Cardiac muscle cell (in vitro differentiated cells and primary cell): ENCODE measurements at regions not wholly inside any gene's neighbourhood (a gene's known extent, or its start where the extent isn't known, plus 50 kb on each side); places are given as distances from the start of the nearest gene placed in this dataset.

Source experiments
- DNase-seq, 2 donors: peaks; one replicate each; pipeline versions ENCODE4 v3.0.0 to v3.0.0-alpha.2; 2010 to 2017; ENCODE audit warnings: low read depth in 1 of 2, low spot score in 1 of 2
- H3K27ac ChIP-seq: fragments of 200-600 bp; sonication (generic); 2 replicates; pipeline ENCODE4 v1.5.1; 2016
- H3K27me3 ChIP-seq: fragments of 200-600 bp; sonication (generic); 2 replicates; pipeline ENCODE4 v1.6.0; 2016; ENCODE audit warnings: control low read depth
- H3K36me3 ChIP-seq: fragments of 200-600 bp; sonication (generic); 2 replicates; pipeline ENCODE4 v1.5.1; 2016; ENCODE audit warnings: control low read depth
- H3K4me1 ChIP-seq: fragments of 200-600 bp; sonication (generic); 2 replicates; pipeline ENCODE4 v1.8.1; 2017; ENCODE audit warnings: low read depth, mild to moderate bottlenecking, mixed run types
- H3K4me3 ChIP-seq: fragments of 200-600 bp; sonication (generic); 2 replicates; pipeline ENCODE4 v1.5.1; 2016; ENCODE audit warnings: mild to moderate bottlenecking
- H3K9me3 ChIP-seq: fragments of 200-600 bp; sonication (generic); 2 replicates; pipeline ENCODE4 v1.5.1; 2017; ENCODE audit warnings: low read depth, mild to moderate bottlenecking, control low read depth
- TF ChIP-seq, protein P1 (sequence below): IDR thresholded peaks from 2 replicates; pipeline ENCODE4 v1.5.1; 2012; ENCODE audit warnings: low read depth, mild to moderate bottlenecking, low read length

- DNase-seq = no peak
- Histone ChIP-seq H3K36me3 (no peaks in the 10 kb centered on the region), H3K9me3 (no peaks in the 10 kb centered on the region), H3K4me1 (no peaks in the 10 kb centered on the region), H3K27me3 (no peaks in the 10 kb centered on the region), H3K4me3 (no peak overlapping the region), H3K27ac (no peak overlapping the region)
- TF ChIP-seq, protein P1, sequence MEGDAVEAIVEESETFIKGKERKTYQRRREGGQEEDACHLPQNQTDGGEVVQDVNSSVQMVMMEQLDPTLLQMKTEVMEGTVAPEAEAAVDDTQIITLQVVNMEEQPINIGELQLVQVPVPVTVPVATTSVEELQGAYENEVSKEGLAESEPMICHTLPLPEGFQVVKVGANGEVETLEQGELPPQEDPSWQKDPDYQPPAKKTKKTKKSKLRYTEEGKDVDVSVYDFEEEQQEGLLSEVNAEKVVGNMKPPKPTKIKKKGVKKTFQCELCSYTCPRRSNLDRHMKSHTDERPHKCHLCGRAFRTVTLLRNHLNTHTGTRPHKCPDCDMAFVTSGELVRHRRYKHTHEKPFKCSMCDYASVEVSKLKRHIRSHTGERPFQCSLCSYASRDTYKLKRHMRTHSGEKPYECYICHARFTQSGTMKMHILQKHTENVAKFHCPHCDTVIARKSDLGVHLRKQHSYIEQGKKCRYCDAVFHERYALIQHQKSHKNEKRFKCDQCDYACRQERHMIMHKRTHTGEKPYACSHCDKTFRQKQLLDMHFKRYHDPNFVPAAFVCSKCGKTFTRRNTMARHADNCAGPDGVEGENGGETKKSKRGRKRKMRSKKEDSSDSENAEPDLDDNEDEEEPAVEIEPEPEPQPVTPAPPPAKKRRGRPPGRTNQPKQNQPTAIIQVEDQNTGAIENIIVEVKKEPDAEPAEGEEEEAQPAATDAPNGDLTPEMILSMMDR = no peak
Measured at GRCh38 chr12:89919241-89919906, 210.7 kb upstream of the ATP2B1 start.

DNA sequence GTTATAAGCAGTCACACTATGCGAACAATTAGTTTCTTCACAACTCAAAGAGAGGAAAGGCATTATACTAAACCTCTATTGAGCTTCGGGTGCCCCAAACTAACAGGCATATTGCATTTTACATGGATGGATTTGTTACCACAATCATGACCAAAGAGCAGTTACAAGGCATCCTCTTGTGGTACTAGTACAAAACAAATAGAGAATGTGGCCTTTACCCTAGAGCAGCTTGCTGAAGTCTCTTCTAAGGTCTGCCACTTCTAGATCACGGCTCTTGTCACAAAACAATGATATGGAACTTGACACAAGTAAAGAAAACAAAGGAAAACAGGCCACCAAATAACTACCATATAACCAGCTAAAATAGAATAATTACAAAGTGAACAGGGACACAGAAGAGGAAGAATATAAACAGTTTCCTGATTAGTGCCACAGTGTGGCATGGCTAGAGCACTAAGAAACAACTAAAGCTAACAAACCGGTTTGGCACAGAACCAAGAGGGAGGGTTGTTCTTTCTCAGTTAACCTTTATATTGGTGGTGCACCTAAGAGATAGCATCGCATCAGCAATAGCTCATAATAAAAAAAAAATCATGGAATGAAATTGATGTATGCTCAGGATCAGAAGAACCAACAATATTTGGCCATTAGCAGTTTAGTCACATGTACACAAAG is 209.7 kb upstream of the ATP2B1 start:
- no peaks in the 10 kb centered on the region for H3K36me3 ChIP-seq
- DNase-seq = no peak

GRCh38 chr12:89909753-89910152 is 201.1 kb upstream of the ATP2B1 start:
- TF ChIP-seq, protein P1 = no peak

More for the DNA sequence above, 209.7 kb upstream of the ATP2B1 start:
- Histone ChIP-seq H3K9me3 (no peaks in the 10 kb centered on the region), H3K4me3 (no peak overlapping the region), H3K27me3 (no peaks in the 10 kb centered on the region), H3K27ac (no peak overlapping the region), H3K4me1 (no peaks in the 10 kb centered on the region)
- TF ChIP-seq, protein P1 = no peak

GRCh38 chr12:89907659-89908058 is 199.0 kb upstream of the ATP2B1 start:
- Histone ChIP-seq H3K27ac (no peak overlapping the region), H3K36me3 (no peaks in the 10 kb centered on the region), H3K27me3 (no peaks in the 10 kb centered on the region), H3K9me3 (no peaks in the 10 kb centered on the region), H3K4me1 (no peaks in the 10 kb centered on the region), H3K4me3 (no peak overlapping the region)
- no peak for DNase-seq
- TF ChIP-seq, protein P1 = no peak

More at GRCh38 chr12:89909753-89910152, 201.1 kb upstream of the ATP2B1 start:
- Histone ChIP-seq H3K27me3 (no peaks in the 10 kb centered on the region), H3K4me1 (no peaks in the 10 kb centered on the region), H3K4me3 (no peak overlapping the region), H3K9me3 (no peaks in the 10 kb centered on the region), H3K27ac (no peak overlapping the region), H3K36me3 (no peaks in the 10 kb centered on the region)
- no peak for DNase-seq

DNA sequence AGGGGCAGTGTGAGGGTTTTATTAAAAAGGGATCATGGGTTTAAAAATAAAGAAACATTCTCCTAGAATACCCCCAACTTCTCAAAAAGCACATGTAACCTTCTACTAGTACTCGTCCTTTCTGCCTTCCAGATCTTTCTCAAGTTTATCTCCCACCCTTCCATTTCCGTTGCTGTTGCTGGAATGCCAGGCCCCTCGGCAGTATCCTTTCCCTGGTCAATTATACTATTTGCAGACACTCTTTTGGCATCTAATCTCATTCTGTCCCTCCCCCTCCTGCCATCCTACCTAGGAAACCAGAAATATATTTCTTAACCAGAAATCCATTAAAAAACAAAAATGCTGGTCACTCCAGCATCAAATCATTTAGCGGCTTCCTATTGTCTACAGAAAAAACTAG is 198.2 kb upstream of the ATP2B1 start:
- Histone ChIP-seq H3K27ac (no peak overlapping the region), H3K9me3 (no peaks in the 10 kb centered on the region), H3K4me3 (no peak overlapping the region), H3K4me1 (peaks cover 2% of the 10 kb centered on the region), H3K36me3 (no peaks in the 10 kb centered on the region), H3K27me3 (no peaks in the 10 kb centered on the region)
- no peak for DNase-seq
- TF ChIP-seq, protein P1 = no peak
